ENCODE measurements at regions not wholly inside any gene's neighbourhood (a gene's known extent, or its start where the extent isn't known, plus 50 kb on each side); places are given as distances from the start of the nearest gene placed in this dataset.

DNA sequence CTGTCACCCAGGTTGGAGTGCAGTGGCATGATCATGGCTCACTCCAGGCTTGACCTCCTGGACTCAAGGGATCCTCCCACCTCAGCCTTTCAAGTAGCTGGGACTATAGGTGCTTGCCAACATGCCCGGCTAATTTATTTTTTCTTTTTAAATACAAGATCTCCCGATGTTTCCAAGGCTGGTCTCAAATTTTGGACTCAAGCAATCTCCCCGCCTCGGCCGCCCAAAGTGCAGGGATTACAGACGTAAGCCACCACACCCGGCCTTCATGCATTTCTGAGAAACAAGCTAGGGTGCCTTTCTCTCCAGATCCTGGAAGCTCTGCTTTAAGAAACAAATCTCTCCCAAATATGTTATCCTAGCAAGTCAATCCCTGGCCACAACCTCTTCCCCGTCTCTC lies 234.1 kb downstream of the FBXO15 start:
- no peak for DNase-seq

DNA sequence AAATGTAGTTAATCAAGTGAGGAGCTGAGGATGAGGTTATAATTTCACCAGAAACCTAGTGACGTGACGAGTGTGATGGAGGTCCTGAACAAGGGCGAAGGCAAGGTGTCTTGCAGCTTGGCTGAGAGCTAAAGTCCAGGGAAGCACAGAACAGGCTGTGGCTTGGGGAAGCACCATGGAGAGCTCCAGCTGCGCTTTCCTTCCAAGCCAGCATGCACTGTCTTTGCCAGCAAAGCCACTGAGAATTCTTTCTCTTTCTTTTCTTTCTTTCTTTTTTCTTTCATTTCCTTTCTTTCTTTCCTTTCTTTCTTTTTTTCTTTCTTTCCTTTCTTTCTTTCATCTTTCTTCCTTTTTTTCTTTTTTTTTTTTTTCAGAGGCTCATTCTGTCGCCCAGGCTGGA lies 239.3 kb downstream of the FBXO15 start:
- DNase-seq = no peak

DNA sequence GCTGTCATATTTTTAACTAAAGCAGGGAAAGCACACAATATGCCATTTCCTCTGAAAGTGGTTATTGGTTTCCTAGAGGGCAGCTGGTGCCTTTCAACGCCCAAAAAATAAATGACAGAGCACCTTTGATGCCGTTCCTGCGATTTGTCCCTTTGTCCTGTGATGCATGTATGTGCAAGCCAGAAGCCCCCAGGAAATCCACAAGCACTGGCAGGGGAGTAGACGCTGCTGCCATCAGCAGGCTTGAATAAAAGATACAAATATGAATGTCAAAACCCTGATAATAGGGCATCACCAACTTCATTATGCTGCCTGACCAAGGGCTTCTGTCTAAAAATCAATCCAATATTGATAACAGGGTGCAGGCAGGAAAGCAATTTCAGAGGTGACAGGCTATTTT lies 246.1 kb downstream of the FBXO15 start:
- DNase-seq = no peak

DNA sequence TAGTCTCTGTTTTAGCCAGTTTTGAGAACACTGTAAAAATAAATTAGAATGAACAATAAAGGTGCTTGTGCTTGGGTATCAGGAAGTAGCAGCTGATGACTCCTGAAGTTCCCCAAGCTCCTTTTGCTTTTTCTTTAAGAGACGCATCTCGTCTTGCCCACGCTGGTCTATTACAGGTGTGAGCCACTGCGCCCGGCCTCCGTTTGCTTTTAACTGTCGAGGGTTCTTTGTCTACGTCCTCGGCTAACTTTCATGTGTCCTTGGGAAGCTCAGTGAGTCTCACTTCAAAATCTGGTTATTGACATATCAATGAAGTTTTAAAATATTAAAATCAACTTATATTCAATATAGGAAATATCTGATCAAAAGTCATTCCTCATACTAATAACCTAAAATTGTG lies 246.5 kb downstream of the FBXO15 start:
- no peak for DNase-seq

DNA sequence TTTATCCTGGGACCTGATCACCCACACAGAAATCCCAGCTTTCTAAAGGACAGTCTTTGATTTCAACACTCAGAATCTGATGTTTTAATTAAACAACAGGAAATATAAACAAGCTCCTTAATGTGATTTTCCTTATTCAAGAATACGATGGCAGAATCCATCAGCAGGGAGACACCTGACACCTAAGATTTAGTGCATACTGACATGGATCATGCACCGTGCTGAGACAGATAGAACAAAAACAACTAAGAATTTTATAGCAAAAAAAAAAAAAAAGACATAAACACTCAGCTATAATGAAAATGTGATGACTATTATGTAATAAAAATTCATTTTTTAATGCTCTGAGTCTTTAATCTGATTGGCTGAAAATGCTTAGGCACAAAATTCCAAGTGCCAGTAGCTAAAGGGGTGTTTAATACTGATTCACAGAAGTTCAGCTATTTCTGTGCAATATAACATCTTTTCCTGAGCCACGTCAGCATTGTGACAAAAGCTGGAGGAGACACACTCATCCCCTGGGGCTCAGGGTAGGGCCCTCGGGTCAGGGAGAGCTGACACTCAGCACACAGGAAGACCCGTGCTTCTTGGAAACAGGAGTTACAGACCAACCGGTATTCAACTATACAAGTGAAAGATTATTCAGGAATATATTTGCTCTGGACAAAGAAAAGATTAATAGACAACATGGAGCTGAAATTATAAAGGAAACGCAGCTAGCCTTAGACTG lies 247.4 kb downstream of the FBXO15 start:
- no peak for DNase-seq

DNA sequence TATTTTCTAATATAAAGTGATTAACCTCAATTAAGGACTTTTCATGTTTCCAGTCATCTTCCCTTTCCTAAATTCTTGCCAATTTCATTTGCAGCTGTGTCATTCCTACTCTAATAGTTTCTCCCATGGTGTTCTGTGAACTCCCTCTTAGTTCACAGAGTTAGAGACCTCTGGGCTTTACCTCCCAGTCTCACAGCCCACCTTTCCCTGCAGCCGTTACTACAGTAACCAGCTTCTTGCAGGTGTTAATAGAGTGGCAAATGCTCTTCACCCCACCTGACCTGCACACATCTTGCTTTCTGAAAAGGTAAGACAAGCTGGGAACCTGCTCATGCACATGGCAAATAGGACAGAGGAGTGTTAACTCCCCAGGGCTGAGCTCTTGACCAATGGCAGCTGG lies 250.1 kb downstream of the FBXO15 start:
- no peak for DNase-seq

DNA sequence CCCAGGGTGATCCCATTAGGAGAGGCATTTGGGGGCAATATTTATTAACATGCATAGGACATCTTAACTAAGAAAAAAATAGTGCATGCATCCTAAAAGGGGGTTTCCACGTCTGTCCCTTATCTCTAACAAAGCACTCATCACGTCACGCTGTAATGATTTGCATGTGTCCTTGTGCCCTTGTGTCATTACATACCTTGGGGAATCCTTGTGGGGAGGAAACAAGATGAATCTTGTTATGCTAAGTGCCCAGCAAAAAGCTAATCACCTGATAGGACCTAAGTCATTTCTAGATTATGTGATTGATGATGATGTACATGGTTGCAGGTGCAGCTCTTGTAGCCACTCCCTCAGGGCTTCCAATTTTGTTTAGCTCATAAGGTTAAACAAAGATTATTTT lies 250.9 kb downstream of the FBXO15 start:
- no peak for DNase-seq

DNA sequence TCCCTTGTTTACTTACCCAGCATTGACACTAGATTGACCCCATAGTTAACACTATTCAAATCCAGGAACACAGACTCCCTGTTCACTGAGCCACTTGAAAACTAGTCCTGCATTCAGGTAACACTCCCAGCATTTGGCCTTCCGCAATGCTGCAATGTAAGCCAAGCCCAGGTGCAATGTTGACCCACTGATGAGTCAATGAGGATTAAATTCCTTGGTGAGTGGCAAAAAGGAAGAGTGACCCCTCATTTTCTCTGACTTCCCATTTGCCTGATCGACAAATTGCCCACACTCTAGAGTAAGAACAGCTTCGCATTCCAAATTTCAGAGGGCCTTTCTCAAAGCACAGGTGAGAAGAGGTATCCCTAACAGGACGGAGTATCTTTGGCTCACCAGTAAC lies 251.9 kb downstream of the FBXO15 start:
- no peak for DNase-seq

DNA sequence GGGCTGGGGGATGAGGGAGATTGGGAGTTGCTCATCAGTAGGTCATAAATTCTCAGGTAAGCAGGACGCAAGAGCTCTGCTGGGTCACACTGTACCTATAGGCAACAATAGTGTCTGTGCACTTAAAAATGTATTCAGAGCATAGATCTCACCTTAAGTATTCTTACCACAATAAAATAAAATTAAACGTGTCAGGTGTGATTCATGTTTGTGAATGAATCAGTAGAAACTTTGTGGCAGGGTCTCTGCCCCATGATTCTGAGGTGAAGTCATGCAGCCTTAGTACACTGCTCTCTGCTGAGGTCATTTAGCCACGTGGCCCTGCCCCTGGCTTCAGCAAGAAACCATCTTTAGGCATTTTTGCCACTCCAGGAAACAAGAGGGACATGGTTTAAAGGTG lies 253.8 kb downstream of the FBXO15 start:
- no peak for DNase-seq

DNA sequence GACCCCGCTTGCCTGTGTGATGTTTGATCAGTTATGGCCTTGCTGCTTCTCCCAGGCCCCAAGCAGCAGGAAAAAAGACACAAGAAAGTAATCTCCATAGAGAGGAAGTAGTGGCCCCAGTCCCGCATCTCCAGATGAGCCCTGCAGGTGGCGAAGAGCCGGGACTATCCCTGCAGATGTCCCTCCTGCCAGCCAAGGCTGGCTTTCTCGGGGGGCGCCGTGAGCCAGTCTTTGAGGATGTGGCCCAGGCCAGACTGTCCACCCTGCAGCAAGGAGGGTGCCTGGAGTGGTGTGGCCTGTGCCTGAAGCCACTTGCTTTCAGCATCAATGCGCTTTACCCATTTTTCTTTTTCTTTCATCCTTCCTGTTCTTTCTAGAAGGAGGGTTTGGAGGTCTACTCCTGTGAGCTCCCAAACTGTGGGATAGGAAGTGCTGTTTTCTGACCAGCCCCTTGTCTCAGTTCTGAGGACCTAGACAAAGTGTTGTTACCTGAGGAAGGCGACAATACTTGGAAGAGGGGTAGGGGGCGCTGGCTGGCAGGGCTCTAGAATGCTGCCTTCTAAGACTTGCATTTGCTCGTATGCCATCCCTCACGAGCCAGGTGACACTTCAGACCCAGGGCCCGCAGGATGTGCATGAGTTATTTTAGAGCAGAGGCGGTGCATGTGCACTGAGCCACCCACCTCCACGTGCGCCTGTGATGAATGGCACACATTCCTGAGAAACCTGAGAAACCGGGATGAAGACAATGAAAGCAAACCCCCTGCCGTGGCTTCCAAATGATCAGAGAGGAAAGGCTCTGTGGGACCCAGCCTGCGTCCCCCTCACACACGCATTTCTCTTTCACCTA lies 255.8 kb downstream of the FBXO15 start:
- no peak for DNase-seq

DNA sequence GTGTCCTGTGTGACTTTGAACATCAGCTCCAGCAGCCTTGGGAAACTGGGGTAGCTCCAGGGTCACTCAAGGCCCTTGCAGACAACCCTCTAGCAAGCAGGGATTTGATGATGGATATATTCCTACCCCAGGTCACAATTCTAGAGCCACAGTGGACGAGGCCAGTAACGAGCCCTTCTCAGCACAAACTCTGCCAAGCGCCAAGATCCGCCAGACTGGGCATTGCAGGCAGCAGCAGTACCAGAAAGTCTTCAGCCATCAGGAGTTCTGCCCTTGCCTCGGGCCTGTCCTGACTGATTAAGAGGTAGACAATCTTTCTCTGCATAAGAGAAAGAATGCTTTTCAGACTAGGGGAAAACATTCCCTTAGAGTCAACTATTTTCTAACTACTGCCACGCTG lies 259.1 kb downstream of the FBXO15 start:
- no peak for DNase-seq

DNA sequence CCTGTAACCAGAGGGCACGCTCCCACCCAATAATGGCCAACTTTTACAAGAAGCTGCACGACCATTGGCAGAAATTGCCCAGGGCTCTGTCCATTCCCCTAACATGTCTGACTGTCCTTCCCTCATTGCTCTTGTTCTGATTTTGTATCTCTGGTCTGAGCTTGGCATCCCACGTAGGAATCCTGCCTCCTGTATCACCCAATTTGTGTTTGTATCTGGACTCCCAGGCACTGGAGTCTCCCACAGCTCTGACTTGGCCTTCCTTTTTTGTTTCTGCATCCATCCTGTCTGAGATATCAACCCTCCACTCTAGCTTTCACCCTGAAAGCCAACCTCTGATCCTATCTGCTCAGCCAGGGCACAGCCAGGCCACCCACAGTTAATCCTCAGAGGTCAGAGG lies 259.8 kb downstream of the FBXO15 start:
- DNase-seq = no peak

DNA sequence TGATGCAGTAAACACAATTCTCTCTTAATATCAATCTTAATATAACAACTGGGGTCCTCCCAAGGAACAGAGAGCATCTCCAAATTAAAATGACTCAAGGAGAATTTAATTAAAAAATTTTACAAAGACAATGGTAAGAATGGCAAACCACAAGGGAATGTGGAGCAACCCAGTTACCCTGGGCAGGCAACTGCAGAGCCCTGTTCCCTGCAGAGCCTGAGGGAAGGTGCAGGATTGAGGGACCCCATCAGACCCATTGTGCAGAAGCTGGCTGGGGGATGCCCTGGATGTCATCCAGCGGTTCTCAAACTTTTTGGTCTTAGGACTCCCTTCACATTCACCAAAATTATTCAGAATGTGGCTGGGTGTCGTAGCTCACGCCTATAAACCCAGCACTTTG lies 262.8 kb downstream of the FBXO15 start:
- no peak for DNase-seq

DNA sequence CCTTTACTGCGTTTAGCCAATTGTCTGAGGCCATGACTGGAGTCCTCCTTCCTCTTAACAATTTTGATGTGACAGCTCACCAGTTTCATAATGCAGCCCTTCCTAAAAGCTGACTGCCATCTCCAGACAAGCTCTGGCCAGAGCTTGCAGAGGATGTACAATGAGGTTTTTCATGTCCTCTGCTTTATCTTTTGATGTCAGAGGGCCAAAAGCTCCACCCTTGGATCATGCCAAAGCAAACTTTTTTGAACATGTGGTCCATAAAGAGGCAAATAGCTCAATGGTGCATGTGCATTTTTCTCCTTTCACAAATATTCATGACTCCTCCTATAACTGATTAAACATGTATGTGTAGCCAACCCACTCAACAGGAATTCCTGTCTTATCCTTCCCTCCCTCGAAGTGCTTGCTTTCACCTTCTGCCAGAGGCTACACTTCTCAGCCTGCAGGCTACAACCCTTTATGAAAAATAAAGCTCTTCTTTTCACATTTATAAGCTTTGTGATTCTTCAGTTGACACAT lies 266.2 kb downstream of the FBXO15 start:
- no peak for DNase-seq

DNA sequence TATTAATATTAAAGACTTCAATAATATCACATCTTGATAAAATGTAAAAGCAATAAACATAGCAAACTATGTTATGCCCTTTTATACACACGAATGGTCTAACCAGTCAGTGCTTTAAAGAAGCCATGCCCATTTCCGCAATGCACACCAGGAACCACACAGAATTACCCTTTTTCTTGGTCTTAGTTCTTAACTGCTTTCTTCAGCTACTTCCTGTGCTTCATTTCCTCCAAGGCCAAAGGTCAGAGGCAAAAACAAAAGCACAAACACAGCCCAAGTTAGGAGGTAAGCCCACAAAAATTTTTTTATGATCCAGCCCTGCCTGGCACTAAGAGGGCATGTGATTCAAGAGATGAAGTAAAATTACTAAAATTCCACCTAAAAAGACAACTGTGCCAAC lies 267.2 kb downstream of the FBXO15 start:
- DNase-seq = no peak

DNA sequence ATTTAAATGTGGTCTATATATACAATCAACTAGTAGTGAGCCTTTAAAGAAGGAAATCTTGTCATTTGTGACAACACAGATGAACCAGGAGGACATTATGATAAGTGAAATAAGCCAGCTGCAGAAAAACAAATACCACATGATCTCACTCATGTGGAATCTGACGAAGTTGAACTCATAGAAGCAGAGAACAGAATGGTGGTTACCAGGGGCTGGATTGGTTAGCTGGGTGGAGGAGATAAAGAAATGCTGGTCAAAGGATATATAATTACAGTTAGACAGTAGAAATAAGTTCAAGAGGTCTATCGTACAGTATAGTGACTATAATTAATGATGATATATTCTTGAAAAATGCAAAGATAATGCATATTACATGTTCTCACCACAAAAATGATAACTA lies 267.9 kb downstream of the FBXO15 start:
- DNase-seq = no peak

DNA sequence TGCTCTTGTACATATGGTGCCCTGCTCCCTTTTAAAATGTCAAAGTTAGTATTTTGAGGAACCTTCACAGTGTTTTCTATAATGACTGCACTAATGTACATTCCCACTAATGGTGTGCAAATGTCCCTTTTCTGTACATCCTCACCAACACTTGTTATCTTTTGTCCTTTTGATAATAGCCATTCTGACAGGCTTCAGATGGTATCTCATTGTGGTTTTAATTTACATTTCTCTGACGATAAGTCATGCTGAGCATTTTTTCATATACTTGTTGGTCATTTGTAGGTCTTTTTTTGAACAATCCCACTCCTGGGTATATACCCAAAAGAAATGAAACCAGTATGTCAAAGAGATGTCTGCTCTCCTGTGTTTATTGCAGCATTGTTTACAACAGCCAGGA lies 268.3 kb downstream of the FBXO15 start:
- DNase-seq = no peak

DNA sequence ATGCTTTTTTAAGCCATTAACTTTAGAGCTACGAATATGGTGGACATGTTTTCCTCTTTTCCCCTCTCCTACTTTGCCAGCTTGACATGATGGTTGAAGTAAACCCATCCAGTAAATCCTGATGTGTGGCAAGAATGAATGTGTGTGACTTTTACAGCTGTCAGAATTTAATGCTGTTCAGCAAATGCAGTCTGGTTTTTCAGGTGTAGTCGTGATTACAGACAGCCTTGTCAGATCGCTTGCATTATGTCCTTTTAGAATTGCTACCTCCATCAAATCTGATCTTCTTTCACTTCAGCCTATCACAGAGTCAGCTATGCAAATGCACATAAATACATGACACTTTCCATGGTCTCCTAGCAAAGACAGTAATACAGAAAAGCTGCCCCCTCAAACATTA lies 278.5 kb downstream of the FBXO15 start:
- no peak for DNase-seq

DNA sequence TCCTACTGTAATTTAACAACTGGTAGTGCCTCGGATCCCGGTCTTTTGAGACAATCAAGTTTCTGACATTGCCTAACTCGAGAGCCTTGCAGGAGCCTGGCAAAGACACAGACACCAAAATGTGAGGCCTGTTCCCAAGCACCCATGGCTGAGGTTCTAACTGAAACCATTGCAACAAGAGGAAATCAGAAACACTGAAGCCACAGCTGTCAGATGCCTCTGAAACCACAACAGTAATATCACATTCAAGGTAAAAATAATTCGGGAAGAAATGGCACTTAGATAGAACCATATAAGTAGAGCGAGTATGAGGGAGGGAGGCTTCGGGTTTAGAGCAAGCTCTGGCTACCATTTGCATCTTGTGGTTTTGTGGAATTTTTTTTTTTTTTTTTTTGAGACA lies 285.9 kb downstream of the FBXO15 start:
- DNase-seq = no peak

DNA sequence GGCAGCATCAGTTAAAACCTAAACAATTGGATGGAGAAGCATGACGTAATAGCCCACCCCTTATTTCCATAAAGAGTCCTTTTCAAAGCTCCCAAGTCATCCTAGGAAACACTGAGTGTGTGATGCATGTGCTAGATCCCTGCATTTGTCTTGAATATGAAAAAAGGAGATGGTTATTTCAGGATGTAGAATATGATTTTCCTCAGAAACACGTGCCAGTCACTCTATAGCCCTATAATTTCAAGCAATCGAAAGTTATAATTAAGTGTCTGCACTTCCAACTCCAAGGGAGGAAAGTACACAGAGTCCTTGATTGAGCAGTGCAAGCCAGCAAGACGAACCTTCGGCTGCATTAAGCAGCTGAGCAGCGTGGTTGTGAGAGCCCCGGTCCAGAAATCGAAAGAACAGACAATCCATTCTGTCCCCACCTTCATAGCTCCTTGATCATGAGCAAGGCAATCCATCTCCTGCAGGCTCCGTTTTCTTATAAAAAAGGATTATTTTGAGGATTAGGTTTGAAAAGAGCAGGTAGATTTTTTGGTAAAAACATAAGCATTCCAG lies 287.7 kb downstream of the FBXO15 start:
- DNase-seq = no peak

DNA sequence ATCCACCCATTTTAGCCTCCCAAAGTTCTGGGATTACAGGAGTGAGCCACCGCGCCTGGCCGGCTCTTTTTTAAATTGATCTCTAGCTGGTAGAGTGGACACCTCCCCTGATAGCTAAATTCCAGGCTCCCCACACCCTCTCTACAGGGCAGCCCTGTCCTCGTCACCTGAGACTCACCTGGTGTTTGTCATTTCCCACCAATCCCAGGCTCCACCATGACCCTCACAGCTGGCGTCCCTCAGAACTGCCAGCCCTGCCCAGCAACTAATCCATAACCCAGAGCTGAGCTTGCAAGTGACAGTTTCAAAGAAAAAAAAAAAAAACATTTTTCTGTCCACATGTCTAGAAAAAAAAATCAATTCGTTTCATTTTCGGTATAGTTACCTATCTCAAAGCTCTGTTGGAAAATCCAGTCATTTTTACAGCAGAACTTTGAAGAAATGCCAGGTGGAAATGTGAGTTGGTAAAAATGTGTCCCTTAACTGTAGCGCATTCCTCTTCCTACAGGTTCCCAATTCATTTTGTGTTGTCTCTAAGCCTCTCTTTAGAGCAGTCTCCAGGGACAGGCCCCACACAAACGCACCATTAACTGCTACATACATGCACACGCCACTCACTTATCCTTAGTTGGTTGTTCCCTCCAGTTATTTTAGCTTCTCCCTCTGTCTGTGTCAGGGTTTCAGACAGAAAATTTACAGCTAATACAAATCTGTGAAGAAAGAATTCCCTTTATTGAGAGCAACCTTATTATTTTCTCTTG lies 294.7 kb downstream of the FBXO15 start:
- no peak for DNase-seq

DNA sequence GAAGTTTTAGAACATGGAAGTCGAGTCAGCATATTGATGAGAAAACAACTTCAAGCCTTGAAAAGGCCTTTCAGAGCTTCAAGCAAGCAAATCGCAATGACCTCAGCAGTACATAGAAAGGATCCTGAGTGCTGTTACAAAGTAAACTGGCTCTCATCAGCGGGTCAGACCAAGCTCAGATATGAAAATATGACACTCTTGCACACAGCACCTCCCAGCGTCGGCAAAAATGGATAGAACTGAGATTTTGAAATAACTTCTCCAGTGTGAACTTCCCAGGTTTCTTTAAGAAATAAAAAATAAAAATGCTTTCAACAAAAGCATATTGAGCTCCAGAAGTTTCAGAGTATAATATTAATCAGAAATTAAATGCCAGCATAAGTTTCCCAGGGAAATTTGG lies 296.9 kb downstream of the FBXO15 start:
- DNase-seq = no peak

DNA sequence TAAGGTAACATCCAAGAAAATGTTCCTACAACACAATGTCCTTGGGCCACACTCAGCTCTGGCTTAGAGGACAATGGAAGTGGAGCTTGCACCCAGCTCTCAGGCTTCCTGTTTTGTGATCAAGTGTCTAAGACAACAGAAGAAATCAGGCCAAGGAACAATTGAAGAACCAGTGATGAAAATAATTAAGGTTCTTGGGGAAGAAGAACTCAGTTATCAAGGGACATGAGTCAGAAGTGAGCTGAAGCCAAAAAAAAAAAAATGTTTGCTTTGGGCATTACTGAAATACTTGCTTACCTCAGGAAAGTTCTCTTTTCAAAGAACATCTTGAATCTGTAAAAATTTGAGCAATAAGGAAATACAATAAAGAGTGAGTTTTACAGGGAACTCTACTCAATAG lies 299.0 kb downstream of the FBXO15 start:
- no peak for DNase-seq
